Fibroblast of peridontal ligament (primary cell): ENCODE measurements at regions not wholly inside any gene's neighbourhood (a gene's known extent, or its start where the extent isn't known, plus 50 kb on each side); places are given as distances from the start of the nearest gene placed in this dataset.

Source experiments
- DNase-seq: peaks from one replicate; pipeline ENCODE4 v3.0.0-alpha.2; 2010; ENCODE audit errors: extremely low read depth

- DNase-seq, result no peak
Observed at GRCh38 chrX:98371994-98372393, 1488.3 kb downstream of the RPA4 start.

GRCh38 chrX:98379134-98379533 is 1495.4 kb downstream of the RPA4 start:
- no peak for DNase-seq

DNA sequence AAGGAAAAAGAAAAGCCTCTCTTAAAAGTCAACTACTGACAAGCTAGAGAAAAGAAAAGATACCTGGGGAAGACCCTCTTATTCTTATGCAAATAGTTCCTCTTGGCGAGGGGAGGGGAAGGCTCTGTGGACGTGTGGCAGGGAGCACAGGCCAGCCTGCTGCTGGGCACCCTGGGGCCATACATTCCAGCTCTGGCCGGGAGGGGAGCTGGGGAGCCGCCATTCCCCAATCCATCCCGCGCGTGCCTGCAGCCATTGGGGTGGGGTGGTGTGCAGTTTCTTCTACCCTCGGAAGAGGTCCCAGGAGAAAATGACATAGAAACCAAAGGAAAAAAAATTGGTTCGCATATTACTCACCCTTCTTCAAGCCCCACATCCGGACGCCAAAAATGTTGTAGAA is 1496.4 kb downstream of the RPA4 start:
- no peak for DNase-seq

GRCh38 chrX:98380556-98380955 is 1496.8 kb downstream of the RPA4 start:
- no peak for DNase-seq

DNA sequence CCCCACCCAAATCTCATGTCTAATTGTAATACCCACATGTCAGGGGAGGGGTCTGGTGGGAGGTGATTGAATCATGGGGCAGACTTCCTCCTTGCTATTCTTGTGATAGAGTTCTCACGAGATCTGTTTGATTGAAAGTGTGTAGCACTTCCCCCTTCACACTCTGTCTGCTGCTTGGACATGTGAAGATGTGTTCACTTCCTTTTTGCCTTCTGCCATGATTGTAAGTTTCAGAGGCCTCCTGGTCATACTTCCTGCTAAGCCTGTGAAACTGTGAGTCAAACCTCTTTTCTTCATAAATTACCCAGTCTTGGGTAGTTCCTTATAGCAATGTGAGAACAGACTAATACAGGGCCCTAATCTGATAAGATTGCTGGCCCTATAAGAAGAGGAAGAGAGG is 1514.8 kb downstream of the RPA4 start:
- no peak for DNase-seq

GRCh38 chrX:98405376-98405775 is 1521.7 kb downstream of the RPA4 start:
- DNase-seq, result no peak

GRCh38 chrX:98407584-98407983 is 1523.9 kb downstream of the RPA4 start:
- no peak for DNase-seq

GRCh38 chrX:98409867-98410266 is 1526.2 kb downstream of the RPA4 start:
- DNase-seq, result no peak

DNA sequence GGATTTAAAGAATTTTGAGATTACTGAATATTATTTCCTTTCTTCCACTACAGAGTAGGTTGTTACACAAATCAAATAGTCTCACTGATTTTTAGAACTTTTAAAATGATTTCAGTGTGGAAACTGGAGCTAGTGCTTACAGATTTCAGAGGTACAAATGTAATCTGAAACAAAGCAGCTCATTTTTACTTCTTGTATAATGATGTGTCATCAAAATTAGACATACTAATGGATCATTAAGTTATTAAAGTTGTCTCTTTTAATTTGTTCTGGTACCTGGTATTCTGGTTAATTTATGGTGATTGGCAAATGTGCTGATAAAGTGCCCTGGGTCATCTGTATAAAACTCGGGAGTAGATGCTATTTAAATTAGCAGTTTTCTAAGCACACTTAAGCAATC is 1528.3 kb downstream of the RPA4 start:
- DNase-seq, result no peak

DNA sequence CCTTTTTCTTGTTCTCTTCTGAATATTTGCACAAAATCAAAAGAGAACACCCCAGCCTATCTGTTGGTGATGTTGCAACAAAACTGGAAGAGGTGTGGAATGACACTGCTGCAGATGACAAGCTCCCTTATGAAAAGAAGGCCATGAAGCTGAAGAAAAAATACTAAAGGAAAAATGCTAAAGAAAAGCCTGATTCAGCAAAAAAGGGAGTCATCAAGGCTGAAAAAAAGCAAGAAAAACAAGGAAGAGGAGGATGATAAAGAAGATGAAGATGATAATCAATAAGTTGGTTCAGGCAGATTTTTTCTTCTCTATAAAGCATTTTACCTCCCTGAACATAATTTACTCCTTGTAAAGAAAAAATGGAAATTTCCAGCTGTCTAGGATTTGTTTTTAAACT is 1538.8 kb downstream of the RPA4 start:
- DNase-seq, result no peak

GRCh38 chrX:98432413-98432812 is 1548.7 kb downstream of the RPA4 start:
- no peak for DNase-seq

DNA sequence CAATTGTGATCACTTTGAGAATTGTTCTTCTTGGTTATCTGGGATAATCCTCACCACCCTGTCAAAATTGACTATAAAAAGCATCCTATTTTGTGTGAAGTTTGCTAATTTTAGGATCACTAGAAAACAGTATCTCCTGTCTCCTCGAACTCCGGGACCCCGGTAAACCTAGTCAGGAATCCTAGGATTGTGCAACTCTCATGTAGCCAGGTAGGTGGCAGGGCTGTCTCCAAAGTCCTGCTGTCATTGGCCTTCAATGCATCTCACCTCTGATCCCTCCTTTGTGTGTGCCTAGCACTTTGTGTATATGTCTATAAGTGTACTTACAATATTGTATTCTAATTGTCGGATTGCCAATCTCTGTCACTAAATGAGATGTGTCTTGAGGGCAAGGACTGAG is 1564.8 kb downstream of the RPA4 start:
- no peak for DNase-seq

- no peak for DNase-seq
Observed at GRCh38 chrX:98452456-98452855, 1568.7 kb downstream of the RPA4 start.

DNA sequence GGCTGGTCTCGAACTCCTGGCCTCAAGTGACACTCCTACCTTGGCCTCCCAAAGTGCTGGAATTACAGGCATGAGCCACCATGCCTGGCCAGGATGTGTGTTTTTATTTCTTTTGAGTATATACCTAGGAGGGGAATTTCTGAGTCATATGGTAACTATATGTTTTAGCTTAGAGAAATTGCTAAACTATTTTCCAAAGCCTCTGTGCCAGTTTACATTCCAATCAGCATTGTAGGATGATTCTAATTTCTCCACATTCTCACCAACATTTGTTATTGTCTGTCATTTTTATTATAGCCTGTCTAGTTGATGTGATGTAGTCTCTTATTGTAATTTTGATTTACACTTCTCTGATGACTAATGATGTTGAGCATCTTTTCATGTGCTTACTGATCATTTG is 1576.0 kb downstream of the RPA4 start:
- no peak for DNase-seq

DNA sequence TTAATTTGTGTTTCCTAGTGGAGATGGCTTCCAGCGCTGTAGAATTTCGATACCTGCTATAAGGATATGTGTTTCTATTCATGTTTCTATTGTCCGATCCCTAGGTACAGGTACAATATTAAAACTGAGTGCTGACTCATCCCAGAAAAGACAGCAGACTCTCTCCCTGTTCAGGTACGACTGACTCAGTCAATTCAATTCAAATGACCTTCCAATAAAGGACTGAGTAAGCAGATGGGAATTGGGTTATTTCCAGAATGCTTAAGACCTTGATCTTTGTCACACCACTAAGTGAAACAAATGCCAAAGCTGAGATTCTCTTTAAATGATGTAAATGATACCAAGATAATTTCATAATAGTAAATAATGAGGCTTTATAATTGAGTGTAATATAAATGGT is 1596.9 kb downstream of the RPA4 start:
- DNase-seq, result no peak

GRCh38 chrX:98481636-98482035 is 1597.9 kb downstream of the RPA4 start:
- DNase-seq, result no peak

DNA sequence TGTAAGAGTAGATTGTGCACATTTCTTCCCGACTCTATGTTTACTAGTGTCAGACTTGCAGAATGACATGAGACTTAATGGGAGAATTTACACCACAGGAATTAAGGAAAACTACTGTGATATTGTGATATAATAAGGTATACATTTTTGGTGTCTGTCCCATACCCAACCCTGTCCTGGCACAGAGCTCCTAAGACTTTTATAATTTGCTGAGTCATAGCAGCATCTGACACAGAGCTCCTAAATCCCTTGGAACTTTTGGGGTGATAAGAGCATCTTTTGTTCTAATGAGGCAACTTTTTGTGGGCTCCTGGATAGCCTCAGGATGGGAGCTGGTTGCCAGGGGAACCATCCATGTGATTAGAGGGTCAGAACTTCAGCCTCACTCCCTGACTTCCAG is 1607.0 kb downstream of the RPA4 start:
- DNase-seq, result no peak

GRCh38 chrX:98501426-98501825 is 1617.7 kb downstream of the RPA4 start:
- DNase-seq, result no peak

DNA sequence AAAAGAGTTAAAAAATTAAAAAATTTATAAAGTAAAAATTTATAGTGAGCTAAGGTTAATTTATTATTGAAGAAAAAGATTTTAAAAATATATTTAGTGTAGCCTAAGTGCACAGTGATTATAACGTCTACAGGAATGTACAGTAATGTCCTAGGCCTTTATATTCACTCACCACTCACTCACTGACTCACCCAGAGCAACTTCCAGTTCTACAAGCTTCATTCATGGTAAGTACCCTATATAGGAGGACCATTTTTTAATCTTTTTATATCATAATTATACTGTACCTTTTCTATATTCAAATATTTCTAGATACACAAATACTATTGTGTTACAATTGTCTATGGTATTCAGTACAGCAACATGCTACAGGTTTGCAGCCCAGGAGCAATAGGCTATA is 1623.2 kb downstream of the RPA4 start:
- DNase-seq, result no peak

- no peak for DNase-seq
Observed at GRCh38 chrX:98514032-98514431, 1630.3 kb downstream of the RPA4 start.

DNA sequence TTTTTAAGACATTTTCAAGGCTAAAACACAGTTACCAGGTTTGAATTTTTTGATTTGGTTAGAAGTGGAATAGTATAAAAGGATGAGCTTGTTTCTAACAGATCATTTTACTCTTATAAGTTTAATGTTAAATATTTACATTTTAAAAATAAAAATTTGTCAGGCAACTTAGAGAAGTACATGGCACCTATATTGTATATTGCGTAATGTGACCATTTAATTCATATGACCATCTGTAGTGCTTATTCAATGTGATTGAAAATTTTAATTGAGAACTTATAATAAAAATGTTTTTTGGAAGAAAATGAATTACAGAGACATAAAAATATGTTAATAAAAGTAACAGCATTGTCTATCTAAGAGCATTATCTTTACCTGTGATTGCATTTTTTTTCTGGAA is 1632.4 kb downstream of the RPA4 start:
- no peak for DNase-seq

- no peak for DNase-seq
Observed at GRCh38 chrX:98523026-98523425, 1639.3 kb downstream of the RPA4 start.

- DNase-seq, result no peak
Observed at GRCh38 chrX:98523521-98523920, 1639.8 kb downstream of the RPA4 start.

GRCh38 chrX:98548519-98548918 is 1664.8 kb downstream of the RPA4 start:
- no peak for DNase-seq

DNA sequence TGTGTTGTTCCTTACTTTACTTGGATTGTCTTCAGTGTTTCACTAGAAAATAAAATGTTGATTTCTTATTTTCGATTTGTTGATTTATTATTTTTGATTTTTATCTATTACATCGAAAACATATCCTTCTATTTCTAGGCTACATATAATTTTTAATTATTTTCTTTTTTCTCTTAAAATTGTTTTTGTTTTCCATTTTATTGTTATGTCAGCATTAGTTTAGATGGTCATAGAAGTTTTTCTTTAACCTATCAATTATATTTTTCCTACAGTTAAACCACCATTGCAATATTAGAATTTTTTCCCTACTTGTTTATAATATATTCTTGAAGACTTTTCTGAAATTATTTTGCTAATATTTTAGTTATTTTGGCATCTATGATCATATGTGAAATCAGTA is 1685.1 kb downstream of the RPA4 start:
- DNase-seq, result no peak
